EL (cell line): ENCODE measurements at regions not wholly inside any gene's neighbourhood (a gene's known extent, or its start where the extent isn't known, plus 50 kb on each side); places are given as distances from the start of the nearest gene placed in this dataset.
"Not testable (repeated sequence)": the region's sequence is repeated elsewhere in the genome, so short reads cannot be mapped to it uniquely, and the experiment has no call there.

Experiments
- DNase-seq: peaks from one replicate; pipeline ENCODE4 v3.0.0-alpha.2; 2016

- no peak for DNase-seq
Observed at GRCh38 chr5:27797220-27797619, 758.8 kb upstream of the CDH9 start.

DNA sequence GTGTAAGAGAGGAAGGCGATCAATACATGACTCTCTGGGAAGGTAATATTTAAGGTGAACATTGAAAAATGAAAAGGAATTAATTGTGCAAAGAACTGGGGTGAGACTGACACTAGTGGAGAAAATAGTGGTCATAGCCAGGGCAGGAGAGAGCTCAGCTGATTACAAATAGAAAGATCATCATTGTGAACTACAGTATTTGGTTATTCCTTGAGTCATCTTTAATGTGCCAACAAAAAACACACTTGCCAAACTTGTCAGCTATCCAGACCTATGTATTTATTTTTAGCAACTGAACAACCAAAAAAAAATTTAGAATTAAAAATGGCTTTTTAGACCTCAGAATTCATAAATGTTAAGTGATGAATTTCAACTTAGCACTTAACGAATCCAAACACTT lies 749.8 kb upstream of the CDH9 start:
- DNase-seq, result no peak

DNA sequence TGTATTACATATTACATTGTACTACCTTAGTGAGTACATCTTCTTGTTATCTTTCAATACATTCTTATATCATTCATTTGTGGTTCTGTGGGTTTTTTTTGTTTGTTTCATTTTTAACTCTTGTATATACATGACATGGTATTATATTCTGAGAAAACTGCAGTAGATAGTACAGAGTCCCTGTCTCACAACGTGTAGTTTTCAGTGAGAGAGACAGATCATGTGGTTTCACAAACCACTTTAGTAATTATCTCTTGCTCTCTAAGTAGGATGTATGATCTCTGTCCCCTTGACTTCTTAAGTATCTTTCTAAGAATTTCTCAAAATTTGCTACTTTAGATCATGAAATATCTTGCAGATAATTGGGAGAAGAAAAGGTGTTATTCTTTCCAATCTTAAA lies 745.9 kb upstream of the CDH9 start:
- DNase-seq, result no peak

DNA sequence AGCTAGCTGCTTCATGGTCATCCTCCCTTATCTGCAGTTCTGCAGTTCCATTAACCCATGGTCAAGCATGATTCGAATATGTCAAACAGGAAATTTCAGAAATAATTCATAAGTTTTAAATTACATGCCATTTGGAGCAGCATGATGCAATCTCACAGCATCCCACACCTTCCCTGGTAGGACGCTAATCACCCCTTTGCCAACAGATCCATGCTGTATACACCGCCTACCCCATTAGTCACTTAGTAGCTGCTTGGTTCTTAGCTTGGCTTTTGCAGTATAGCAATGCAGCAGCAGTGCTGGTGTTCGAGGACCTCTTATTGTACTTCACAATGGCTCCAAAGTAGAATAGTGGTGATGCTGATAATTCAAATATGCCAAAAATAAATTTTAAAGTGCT lies 739.7 kb upstream of the CDH9 start:
- no peak for DNase-seq

- DNase-seq, result no peak
Observed at GRCh38 chr5:27773636-27774035, 735.2 kb upstream of the CDH9 start.

DNA sequence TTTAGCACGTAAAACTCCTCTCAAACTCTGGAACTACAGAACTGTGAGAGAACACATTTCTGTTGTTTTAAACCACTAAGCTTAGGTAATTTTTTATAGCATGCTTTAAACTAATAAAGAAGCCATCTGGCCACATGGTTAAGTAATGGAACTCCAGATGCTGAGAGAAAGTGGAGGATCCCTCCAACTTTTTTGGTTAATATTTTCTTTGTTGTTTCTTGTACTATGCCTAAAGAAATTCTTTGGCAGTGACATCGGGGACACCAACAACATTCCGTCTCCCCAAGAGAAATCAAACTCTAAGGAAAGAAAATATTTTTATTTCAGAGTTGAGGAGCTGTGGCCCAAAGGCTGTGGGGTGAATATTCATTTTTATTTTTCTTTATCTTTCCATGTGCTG lies 734.8 kb upstream of the CDH9 start:
- no peak for DNase-seq

DNA sequence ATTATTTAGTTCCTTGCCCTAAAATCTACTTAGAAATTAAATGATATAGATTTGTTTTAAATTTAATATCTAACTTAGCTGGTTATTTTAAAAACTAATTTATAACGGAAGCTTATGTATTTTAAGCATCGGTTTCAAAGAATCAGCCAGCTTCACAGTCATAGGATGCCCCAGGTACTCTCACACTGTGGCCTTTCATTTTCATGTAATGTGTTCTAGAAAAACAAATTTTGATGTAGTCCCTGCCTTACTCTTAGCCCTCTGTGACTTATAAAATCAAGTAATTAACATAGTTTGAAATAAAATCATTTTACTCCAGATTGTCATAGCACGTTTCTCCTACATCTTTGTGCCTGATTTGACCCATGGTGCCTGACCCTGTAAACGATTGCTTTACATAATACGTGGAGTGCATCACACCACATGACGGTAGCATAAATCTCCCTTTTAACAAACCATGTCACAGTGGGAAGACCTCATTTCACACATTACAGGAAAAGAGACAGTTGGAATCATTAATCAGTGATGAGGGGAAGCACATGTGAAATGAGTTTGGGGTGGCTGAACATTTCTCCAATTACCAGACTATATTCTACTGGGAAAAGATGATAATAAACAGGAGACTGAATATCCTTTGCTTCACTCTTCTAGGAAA lies 731.5 kb upstream of the CDH9 start:
- DNase-seq, result no peak

- DNase-seq, result no peak
Observed at GRCh38 chr5:27748847-27749246, 710.5 kb upstream of the CDH9 start.

DNA sequence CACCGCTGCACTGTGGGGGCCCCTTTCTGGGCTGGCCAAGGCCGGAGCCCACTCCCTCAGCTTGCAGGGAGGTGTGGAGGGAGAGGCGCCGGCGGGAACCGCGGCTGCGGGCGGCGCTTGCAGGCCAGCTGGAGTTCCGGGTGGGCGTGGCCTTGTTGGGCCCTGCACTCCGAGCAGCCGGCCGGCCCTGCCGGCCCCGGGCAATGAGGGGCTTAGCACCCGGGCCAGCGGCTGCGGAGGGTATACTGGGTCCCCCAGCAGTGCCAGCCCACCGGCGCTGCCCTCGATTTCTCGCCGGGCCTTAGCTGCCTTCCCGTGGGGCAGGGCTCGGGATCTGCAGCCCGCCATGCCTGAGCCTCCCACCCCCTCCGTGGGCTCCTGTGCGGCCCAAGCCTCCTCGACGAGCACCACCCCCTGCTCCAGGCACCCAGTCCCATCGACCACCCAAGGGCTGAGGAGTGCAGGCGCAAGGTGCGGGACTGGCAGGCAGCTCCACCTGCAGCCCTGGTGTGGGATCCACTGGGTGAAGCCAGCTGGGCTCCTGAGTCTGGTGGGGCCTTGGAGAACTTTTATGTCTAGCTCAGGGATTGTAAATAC lies 705.1 kb upstream of the CDH9 start:
- not testable (repeated sequence) for DNase-seq

GRCh38 chr5:27742805-27743204 lies 704.4 kb upstream of the CDH9 start:
- DNase-seq, result no peak

- no peak for DNase-seq
Observed at GRCh38 chr5:27734838-27735237, 696.5 kb upstream of the CDH9 start.

- DNase-seq, result no peak
Observed at GRCh38 chr5:27733237-27733636, 694.9 kb upstream of the CDH9 start.

DNA sequence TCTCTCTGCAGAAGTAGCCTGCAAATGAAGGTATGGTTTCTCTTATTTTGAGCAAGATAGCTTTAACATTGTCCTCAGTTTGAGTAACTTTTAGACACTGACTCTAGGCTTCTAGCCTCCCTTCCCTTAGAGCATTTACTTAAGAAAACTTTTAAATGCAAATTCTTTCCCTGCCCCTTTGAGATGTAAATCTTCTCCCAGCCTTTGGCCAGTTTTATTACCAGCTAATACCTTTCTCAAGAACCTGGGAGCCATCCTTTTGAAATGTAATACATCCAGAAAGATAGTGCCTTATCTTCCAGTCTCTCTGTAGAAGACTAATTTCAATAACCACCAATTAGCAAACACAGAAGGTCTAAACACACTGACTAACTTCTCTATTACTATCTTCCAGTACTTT lies 688.9 kb upstream of the CDH9 start:
- DNase-seq, result no peak

GRCh38 chr5:27722337-27722736 lies 684.0 kb upstream of the CDH9 start:
- DNase-seq, result no peak

DNA sequence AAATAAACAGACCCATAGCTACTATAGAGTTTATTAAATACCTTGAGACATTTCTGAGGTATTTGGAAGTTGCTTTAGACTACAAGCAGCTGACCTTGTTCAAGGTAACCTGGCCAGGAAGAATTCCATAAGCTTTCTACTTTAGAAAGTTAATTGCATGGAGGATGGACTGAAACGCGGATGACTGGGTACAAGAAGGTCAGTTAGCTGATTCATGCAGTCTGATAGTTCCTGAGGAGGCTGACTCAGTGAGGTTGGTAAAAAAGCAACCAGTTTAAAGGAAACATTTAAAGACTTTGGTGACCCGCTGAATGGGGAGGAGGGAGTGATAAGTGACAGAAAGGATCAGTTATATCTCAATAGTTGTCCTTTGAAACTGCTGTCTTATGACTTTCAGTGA lies 670.1 kb upstream of the CDH9 start:
- DNase-seq, result no peak

GRCh38 chr5:27706832-27707231 lies 668.4 kb upstream of the CDH9 start:
- no peak for DNase-seq

DNA sequence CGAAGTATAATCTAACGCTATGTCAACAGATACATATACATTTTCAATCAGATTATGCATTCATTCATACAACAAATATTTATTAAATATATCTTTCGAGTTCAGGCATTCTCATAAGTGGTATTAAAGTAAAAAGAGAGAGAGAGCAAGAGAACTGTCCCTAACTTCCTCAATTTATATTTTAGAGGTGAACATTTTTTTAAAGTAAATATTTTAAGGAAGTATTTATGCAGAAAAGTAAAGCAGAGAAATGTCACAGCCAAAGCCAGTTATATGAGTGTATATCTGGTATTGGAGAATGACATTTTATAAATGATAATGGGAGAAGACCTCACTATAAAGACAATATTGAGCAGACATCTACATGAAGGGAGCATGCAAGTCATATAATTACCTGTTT lies 667.3 kb upstream of the CDH9 start:
- no peak for DNase-seq

GRCh38 chr5:27701931-27702903 lies 663.8 kb upstream of the CDH9 start:
- DNase-seq, result no peak

- no peak for DNase-seq
Observed at GRCh38 chr5:27700526-27700925, 662.1 kb upstream of the CDH9 start.

DNA sequence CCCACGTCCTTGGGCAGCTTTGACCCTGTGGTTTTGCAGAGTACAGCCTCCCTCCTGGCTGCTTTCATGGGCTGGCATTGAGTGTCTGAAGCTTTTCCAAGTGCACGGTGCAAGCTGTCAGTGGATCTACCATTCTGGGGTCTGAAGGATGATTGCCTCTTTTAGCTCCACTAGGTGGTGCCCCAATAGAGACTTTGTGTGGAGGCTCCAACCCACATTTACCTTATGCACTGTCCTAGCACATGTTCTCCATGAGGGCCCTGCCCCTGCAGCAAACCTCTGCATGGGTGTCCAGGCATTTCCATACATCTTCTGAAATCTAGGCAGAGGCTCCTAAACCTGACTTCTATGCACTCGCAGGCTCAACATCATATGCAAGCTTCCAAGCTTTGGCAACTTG lies 644.2 kb upstream of the CDH9 start:
- no peak for DNase-seq

GRCh38 chr5:27652505-27652904 lies 614.1 kb upstream of the CDH9 start:
- no peak for DNase-seq

DNA sequence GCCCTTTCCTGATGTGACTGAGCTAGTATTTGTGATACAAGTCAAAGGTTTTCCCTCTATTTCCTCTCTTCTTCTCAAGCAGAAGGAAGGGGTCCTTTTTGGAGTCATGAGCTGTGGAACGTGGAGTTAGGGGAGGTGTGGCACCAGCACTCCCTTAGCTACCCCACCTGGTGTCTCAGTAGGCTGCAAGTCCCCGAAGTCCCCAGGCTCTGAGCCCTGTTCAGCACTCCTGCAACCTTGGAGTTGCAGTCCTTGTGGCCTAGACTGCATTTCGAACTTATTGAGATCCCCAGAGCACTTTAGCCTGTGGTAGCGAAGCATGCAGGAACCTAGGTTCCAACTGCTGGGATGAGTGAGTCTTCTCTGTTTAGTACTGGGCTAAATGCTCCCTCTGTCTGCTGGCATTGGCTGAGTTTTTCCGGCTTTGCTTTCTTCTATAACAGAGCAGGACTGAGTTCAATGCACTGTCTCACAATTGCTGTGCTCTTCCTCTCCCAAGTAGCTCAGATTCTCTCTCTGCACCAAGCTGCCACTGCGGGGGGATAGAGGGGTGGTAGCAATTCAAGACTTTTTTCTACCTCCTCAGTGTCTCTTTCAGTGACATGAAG lies 600.7 kb upstream of the CDH9 start:
- DNase-seq, result no peak

DNA sequence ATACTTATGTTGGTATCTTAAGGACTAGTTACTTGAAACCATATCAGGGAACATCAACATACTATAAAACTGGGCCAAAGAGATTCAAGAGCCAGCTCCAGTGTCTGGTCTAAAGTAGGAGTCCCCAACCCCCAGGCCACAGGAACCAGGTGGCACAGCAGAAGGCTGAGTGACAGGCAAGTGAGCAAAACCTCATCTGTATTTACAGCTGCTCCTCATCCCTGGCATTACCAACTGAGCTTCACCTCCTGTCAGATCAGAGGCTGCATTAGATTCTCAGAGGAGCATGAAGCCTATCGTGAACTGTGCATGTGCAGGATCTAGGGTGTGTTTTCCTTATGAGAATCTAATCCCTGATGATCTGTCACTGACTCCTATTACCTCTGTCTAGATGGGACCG lies 581.6 kb upstream of the CDH9 start:
- DNase-seq, result no peak

DNA sequence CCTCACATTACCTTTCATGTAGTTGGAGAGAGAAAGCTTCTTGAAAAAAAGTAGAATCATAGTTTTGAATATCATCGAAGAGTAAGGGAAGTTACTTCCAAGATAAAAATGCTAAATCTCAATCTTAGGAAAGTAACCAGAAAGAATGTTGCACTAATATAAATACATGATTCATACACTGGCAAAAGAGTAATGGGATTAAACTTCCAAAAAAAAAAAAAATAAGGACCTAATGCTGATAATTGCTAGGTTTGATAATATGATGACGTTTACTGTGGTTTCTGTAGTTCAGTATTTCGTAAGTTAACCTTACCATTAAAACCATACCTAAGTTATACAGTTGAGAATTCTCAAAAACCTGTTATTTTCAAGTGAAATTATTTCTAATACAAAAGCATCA lies 573.8 kb upstream of the CDH9 start:
- DNase-seq, result no peak
